ENCODE measurements at regions not wholly inside any gene's neighbourhood (a gene's known extent, or its start where the extent isn't known, plus 50 kb on each side); places are given as distances from the start of the nearest gene placed in this dataset.
A peak's percentile ranks its signal among the peaks of the same experiment; 100 is the strongest.

- no peak for DNase-seq
Observed at GRCh38 chr11:70751142-70751734, 352.9 kb downstream of the CTTN start.

GRCh38 chr11:70755410-70756158 is 357.3 kb downstream of the CTTN start:
- peak; percentile 28 for DNase-seq

GRCh38 chr11:70756341-70756740 is 358.0 kb downstream of the CTTN start:
- no peak for DNase-seq

GRCh38 chr11:70756756-70757155 is 358.4 kb downstream of the CTTN start:
- DNase-seq, result no peak

GRCh38 chr11:70757241-70757640 is 358.9 kb downstream of the CTTN start:
- DNase-seq, result no peak

GRCh38 chr11:70758206-70758605 is 359.9 kb downstream of the CTTN start:
- DNase-seq, result no peak

GRCh38 chr11:70759846-70760245 is 361.5 kb downstream of the CTTN start:
- no peak for DNase-seq

- no peak for DNase-seq
Observed at GRCh38 chr11:70760416-70761020, 362.2 kb downstream of the CTTN start.

- DNase-seq, result no peak
Observed at GRCh38 chr11:70761094-70761907, 363.0 kb downstream of the CTTN start.

- DNase-seq, result no peak
Observed at GRCh38 chr11:70761908-70762337, 363.6 kb downstream of the CTTN start.

GRCh38 chr11:70762810-70763209 is 364.5 kb downstream of the CTTN start:
- no peak for DNase-seq

- no peak for DNase-seq
Observed at GRCh38 chr11:70763606-70764005, 365.3 kb downstream of the CTTN start.

GRCh38 chr11:70764356-70764905 is 366.1 kb downstream of the CTTN start:
- DNase-seq, result no peak

GRCh38 chr11:70766901-70767300 is 368.6 kb downstream of the CTTN start:
- DNase-seq, result no peak

GRCh38 chr11:70768346-70769095 is 370.2 kb downstream of the CTTN start:
- no peak for DNase-seq

- no peak for DNase-seq
Observed at GRCh38 chr11:70769106-70769505, 370.8 kb downstream of the CTTN start.

GRCh38 chr11:70769521-70769920 is 371.2 kb downstream of the CTTN start:
- DNase-seq, result no peak

- no peak for DNase-seq
Observed at GRCh38 chr11:70771099-70771885, 373.0 kb downstream of the CTTN start.

GRCh38 chr11:70772950-70773349 is 374.6 kb downstream of the CTTN start:
- DNase-seq, result no peak

GRCh38 chr11:70775386-70776075 is 377.2 kb downstream of the CTTN start:
- no peak for DNase-seq

Data from NCI-H1048 (cell line).